ENCODE measurements at regions not wholly inside any gene's neighbourhood (a gene's known extent, or its start where the extent isn't known, plus 50 kb on each side); places are given as distances from the start of the nearest gene placed in this dataset.

- TF ChIP-seq CTCF (conservative IDR thresholded peaks at IDR 0.05) (no peak), EZH2 (IDR thresholded peaks at IDR 0.05; ENCODE audit: low read depth) (no peak)
Measured at GRCh38 chr1:78284354-78284753, 206.4 kb upstream of the PTGFR start.

All from PC-9 (cell line).